Astrocyte (in vitro differentiated cells and primary cell): ENCODE measurements at regions not wholly inside any gene's neighbourhood (a gene's known extent, or its start where the extent isn't known, plus 50 kb on each side); places are given as distances from the start of the nearest gene placed in this dataset.

ENCODE experiments used
- EZH2 ChIP-seq: IDR thresholded peaks from 2 replicates; pipeline ENCODE4 v1.6.1; 2012; ENCODE audit warnings: mild to moderate bottlenecking, low read length, inconsistent platforms; ENCODE audit not compliant: insufficient read depth
- TF ChIP-seq, protein P1 (sequence below): IDR thresholded peaks from 2 replicates; pipeline ENCODE4 v1.5.1; 2011; ENCODE audit warnings: low read depth, mild to moderate bottlenecking, inconsistent platforms, low read length, moderate library complexity; ENCODE audit not compliant: insufficient read depth

DNA sequence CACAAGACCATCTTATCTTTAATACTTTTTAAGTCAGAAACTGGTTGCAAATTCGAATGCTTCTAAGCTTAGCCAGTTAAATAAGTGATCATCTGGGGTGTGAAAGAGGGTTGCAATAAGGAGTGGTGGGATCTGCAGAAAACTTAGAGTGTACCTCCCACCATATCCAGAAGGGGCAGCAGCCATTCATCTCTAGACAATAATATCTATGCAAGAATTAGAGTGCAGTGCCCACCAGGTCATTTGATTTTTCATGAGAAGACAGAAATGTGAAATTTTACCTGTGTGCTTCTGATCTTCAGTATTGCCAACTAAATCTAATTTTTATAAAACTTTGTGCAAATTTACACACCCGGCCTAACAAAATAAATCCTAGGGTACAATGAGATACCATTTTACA, 127.2 kb upstream of the SP4 start:
- TF ChIP-seq, protein P1, sequence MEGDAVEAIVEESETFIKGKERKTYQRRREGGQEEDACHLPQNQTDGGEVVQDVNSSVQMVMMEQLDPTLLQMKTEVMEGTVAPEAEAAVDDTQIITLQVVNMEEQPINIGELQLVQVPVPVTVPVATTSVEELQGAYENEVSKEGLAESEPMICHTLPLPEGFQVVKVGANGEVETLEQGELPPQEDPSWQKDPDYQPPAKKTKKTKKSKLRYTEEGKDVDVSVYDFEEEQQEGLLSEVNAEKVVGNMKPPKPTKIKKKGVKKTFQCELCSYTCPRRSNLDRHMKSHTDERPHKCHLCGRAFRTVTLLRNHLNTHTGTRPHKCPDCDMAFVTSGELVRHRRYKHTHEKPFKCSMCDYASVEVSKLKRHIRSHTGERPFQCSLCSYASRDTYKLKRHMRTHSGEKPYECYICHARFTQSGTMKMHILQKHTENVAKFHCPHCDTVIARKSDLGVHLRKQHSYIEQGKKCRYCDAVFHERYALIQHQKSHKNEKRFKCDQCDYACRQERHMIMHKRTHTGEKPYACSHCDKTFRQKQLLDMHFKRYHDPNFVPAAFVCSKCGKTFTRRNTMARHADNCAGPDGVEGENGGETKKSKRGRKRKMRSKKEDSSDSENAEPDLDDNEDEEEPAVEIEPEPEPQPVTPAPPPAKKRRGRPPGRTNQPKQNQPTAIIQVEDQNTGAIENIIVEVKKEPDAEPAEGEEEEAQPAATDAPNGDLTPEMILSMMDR: peak; percentile 10
- no peak for TF ChIP-seq EZH2
